SU-DHL-6 (cell line): ENCODE measurements at regions not wholly inside any gene's neighbourhood (a gene's known extent, or its start where the extent isn't known, plus 50 kb on each side); places are given as distances from the start of the nearest gene placed in this dataset.

Experiments
- H2AFZ ChIP-seq: fragments of 200-600 bp; sonication (generic); 2 replicates; pipeline ENCODE4 v1.6.1; 2014; ENCODE audit warnings: low read depth, mild to moderate bottlenecking, moderate library complexity, mixed read lengths, antibody characterized with exemption, low read length; ENCODE audit not compliant: severe bottlenecking
- H3F3A ChIP-seq: fragments of 200-600 bp; shearing (Covaris generic); 2 replicates; pipeline ENCODE4 v1.6.0; 2016; ENCODE audit warnings: antibody characterized with exemption, mild to moderate bottlenecking; ENCODE audit not compliant: insufficient read depth
- H3K27ac ChIP-seq: fragments of 200-600 bp; sonication (generic); 2 replicates; pipeline ENCODE4 v1.5.1; 2016; ENCODE audit warnings: low read depth, mild to moderate bottlenecking, low read length, moderate library complexity, mixed read lengths
- H3K27me3 ChIP-seq: fragments of 200-600 bp; sonication (generic), shearing (Covaris generic); 2 replicates; pipeline ENCODE4 v1.6.0; 2014; ENCODE audit warnings: mild to moderate bottlenecking, low read length
- H3K36me3 ChIP-seq: fragments of 200-600 bp; sonication (generic); 2 replicates; pipeline ENCODE4 v1.6.1; 2014; ENCODE audit warnings: mild to moderate bottlenecking, low read length, mixed read lengths
- H3K4me2 ChIP-seq: fragments of 300-600, 200-600 bp; shearing (Covaris generic), sonication (generic); 2 replicates; pipeline ENCODE4 v1.6.0; 2014; ENCODE audit warnings: low read length, low read depth, mild to moderate bottlenecking; ENCODE audit not compliant: poor library complexity, severe bottlenecking
- H3K4me3 ChIP-seq: fragments of 200-600 bp; sonication (generic); 2 replicates; pipeline ENCODE4 v1.5.1; 2014; ENCODE audit warnings: antibody characterized with exemption, low read length, mild to moderate bottlenecking, mixed read lengths; ENCODE audit not compliant: insufficient read depth, poor library complexity, severe bottlenecking
- H3K79me2 ChIP-seq: fragments of 200-600 bp; sonication (generic); 2 replicates; pipeline ENCODE4 v1.6.1; 2014; ENCODE audit warnings: mild to moderate bottlenecking, low read length, moderate library complexity; ENCODE audit not compliant: insufficient read depth
- H3K9ac ChIP-seq: fragments of 200-600 bp; sonication (generic); 2 replicates; pipeline ENCODE4 v1.7.0; 2014; ENCODE audit warnings: mild to moderate bottlenecking, low read length
- H3K9me2 ChIP-seq: fragments of 200-600 bp; sonication (generic); replicated peaks from 2 replicates; pipeline ENCODE4 v1.6.1; 2014; ENCODE audit warnings: low read length; ENCODE audit not compliant: insufficient read depth
- H3K9me3 ChIP-seq: fragments of 200-600 bp; sonication (generic); 2 replicates; pipeline ENCODE4 v1.6.1; 2014; ENCODE audit warnings: low read length, mixed read lengths; ENCODE audit not compliant: insufficient read depth
- H4K20me1 ChIP-seq: fragments of 200-600 bp; sonication (generic); 2 replicates; pipeline ENCODE4 v1.6.1; 2014; ENCODE audit warnings: low read depth, mild to moderate bottlenecking, antibody characterized with exemption, low read length, moderate library complexity, mixed read lengths
- CTCF ChIP-seq: fragments of 200-600 bp; sonication (generic); IDR thresholded peaks from one replicate; pipeline ENCODE4 v1.5.1; 2017; ENCODE audit warnings: antibody characterized with exemption, mild to moderate bottlenecking, low read length, moderate library complexity; ENCODE audit not compliant: insufficient read depth, poor library complexity, severe bottlenecking
- EZH2phosphoT487 ChIP-seq: fragments of 200-600 bp; sonication (generic), shearing (Covaris generic); conservative IDR thresholded peaks from 2 replicates; pipeline ENCODE4 v1.6.1; 2018; ENCODE audit warnings: mild to moderate bottlenecking, antibody characterized with exemption, low read length, moderate library complexity, mixed read lengths

GRCh38 chr2:236744281-236744705 is 174.7 kb downstream of the ACKR3 start:
- no peak overlapping the region for H3K9ac ChIP-seq
- H3K9me3 ChIP-seq: no peaks in the 10 kb centered on the region
- TF ChIP-seq EZH2phosphoT487: no peak
- no peak for TF ChIP-seq CTCF
- H4K20me1 ChIP-seq: no peaks in the 10 kb centered on the region
- no peak overlapping the region for H3K4me3 ChIP-seq
- no peak overlapping the region for H2AFZ ChIP-seq
- H3K36me3 ChIP-seq: no peaks in the 10 kb centered on the region
- no peak overlapping the region for H3K4me2 ChIP-seq
- H3K79me2 ChIP-seq: no peaks in the 10 kb centered on the region
- no peak overlapping the region for H3K27ac ChIP-seq
- H3K27me3 ChIP-seq: no peaks in the 10 kb centered on the region
- H3F3A ChIP-seq: no peaks in the 10 kb centered on the region
- no peaks in the 10 kb centered on the region for H3K9me2 ChIP-seq

GRCh38 chr2:236744716-236745115 is 175.1 kb downstream of the ACKR3 start:
- Histone ChIP-seq H3K9ac (no peak overlapping the region), H3K79me2 (no peaks in the 10 kb centered on the region), H3K36me3 (no peaks in the 10 kb centered on the region), H4K20me1 (no peaks in the 10 kb centered on the region), H3F3A (no peaks in the 10 kb centered on the region), H3K9me2 (no peaks in the 10 kb centered on the region), H3K4me3 (no peak overlapping the region), H2AFZ (no peak overlapping the region), H3K9me3 (no peaks in the 10 kb centered on the region), H3K27ac (no peak overlapping the region), H3K4me2 (no peak overlapping the region), H3K27me3 (no peaks in the 10 kb centered on the region)
- TF ChIP-seq EZH2phosphoT487 (no peak), CTCF (no peak)

GRCh38 chr2:236745420-236746210 is 176.0 kb downstream of the ACKR3 start:
- Histone ChIP-seq H3K27ac (no peak overlapping the region), H3K4me2 (no peak overlapping the region)

More at GRCh38 chr2:236745420-236746210, 176.0 kb downstream of the ACKR3 start:
- Histone ChIP-seq H2AFZ (no peak overlapping the region), H3K4me3 (no peak overlapping the region), H3K9me3 (no peaks in the 10 kb centered on the region), H3K9me2 (no peaks in the 10 kb centered on the region), H4K20me1 (no peaks in the 10 kb centered on the region), H3K79me2 (no peaks in the 10 kb centered on the region), H3K27me3 (no peaks in the 10 kb centered on the region), H3F3A (no peaks in the 10 kb centered on the region), H3K9ac (no peak overlapping the region), H3K36me3 (no peaks in the 10 kb centered on the region)
- TF ChIP-seq CTCF (no peak), EZH2phosphoT487 (no peak)
